ENCODE measurements at regions not wholly inside any gene's neighbourhood (a gene's known extent, or its start where the extent isn't known, plus 50 kb on each side); places are given as distances from the start of the nearest gene placed in this dataset.

GRCh38 chrX:36909676-36910030, 98.5 kb upstream of the FAM47C start:
- Mint-ChIP-seq H3K4me1 (no peaks in the 10 kb centered on the region), H3K36me3 (no peaks in the 10 kb centered on the region), H3K4me3 (no peak overlapping the region), H3K27ac (no peak overlapping the region), H3K9me3 (peaks cover 9% of the 10 kb centered on the region), H3K27me3 (ENCODE audit: insufficient read depth, low read depth) (no peaks in the 10 kb centered on the region)
- H3K9me3 ChIP-seq (ENCODE audit: low read depth): no peaks in the 10 kb centered on the region
- no peaks in the 10 kb centered on the region for H3K36me3 ChIP-seq
- H3K27ac ChIP-seq: no peak overlapping the region
- H3K4me1 ChIP-seq: no peaks in the 10 kb centered on the region
- no peak for DNase-seq (ENCODE audit: low spot score)
- H3K27me3 ChIP-seq: no peaks in the 10 kb centered on the region
- H3K4me3 ChIP-seq: no peak overlapping the region
- no peaks in the 10 kb centered on the region for H3K79me2 ChIP-seq (ENCODE audit: low read depth)
- no peak overlapping the region for H3K9ac ChIP-seq
- TF ChIP-seq CTCF (IDR thresholded peaks at IDR 0.05) (no peak), EZH2phosphoT487 (IDR thresholded peaks at IDR 0.05) (no peak), EZH2 (IDR thresholded peaks at IDR 0.05) (no peak)
- H3F3A ChIP-seq (ENCODE audit: low read depth): no peaks in the 10 kb centered on the region
- H2AFZ ChIP-seq (replicated peaks): no peak overlapping the region
- no peak overlapping the region for H3K4me2 ChIP-seq
- no peaks in the 10 kb centered on the region for H4K20me1 ChIP-seq (ENCODE audit: low read depth)

GRCh38 chrX:36913551-36913950, 94.6 kb upstream of the FAM47C start:
- no peaks in the 10 kb centered on the region for H3K4me1 ChIP-seq
- no peak overlapping the region for H2AFZ ChIP-seq (replicated peaks)
- no peak overlapping the region for H3K4me3 ChIP-seq
- H4K20me1 ChIP-seq (ENCODE audit: low read depth): no peaks in the 10 kb centered on the region
- no peak overlapping the region for H3K4me2 ChIP-seq
- Mint-ChIP-seq H3K27ac (no peak overlapping the region), H3K36me3 (no peaks in the 10 kb centered on the region), H3K27me3 (ENCODE audit: insufficient read depth, low read depth) (no peaks in the 10 kb centered on the region), H3K4me1 (no peaks in the 10 kb centered on the region), H3K9me3 (peaks cover 7% of the 10 kb centered on the region), H3K4me3 (no peak overlapping the region)
- H3K36me3 ChIP-seq: no peaks in the 10 kb centered on the region
- H3K27me3 ChIP-seq: no peaks in the 10 kb centered on the region
- no peak overlapping the region for H3K27ac ChIP-seq
- H3K79me2 ChIP-seq (ENCODE audit: low read depth): no peaks in the 10 kb centered on the region
- TF ChIP-seq EZH2phosphoT487 (IDR thresholded peaks at IDR 0.05): no peak
- TF ChIP-seq EZH2 (IDR thresholded peaks at IDR 0.05): no peak
- no peak for TF ChIP-seq CTCF (IDR thresholded peaks at IDR 0.05)
- H3K9me3 ChIP-seq (ENCODE audit: low read depth): no peaks in the 10 kb centered on the region
- H3K9ac ChIP-seq: no peak overlapping the region
- no peak for DNase-seq (ENCODE audit: low spot score)
- H3F3A ChIP-seq (ENCODE audit: low read depth): no peaks in the 10 kb centered on the region

DNA sequence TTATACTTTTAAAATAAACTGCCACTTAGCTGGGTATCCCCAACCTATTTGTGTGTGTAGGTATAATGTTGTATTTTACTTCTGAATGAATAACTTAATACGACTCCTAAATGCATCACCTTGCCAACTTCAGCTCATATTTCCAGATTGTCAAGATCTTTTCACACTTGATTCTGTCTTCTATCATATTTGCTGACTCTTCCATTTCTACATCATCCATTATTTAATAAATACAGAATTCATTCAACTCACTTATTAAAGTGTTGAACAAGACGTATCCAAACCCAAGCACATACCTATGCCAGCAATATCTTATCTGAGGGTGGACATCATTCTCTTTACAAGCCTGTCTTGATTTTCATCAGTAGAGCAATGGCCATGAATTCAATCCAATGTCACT, 91.2 kb upstream of the FAM47C start:
- Mint-ChIP-seq H3K27ac (no peak overlapping the region), H3K4me3 (no peak overlapping the region), H3K36me3 (no peaks in the 10 kb centered on the region), H3K9me3 (peaks cover 7% of the 10 kb centered on the region), H3K4me1 (no peaks in the 10 kb centered on the region), H3K27me3 (ENCODE audit: insufficient read depth, low read depth) (no peaks in the 10 kb centered on the region)
- no peaks in the 10 kb centered on the region for H4K20me1 ChIP-seq (ENCODE audit: low read depth)
- H3K36me3 ChIP-seq: no peaks in the 10 kb centered on the region
- H3K27me3 ChIP-seq: no peaks in the 10 kb centered on the region
- no peak overlapping the region for H3K9ac ChIP-seq
- no peaks in the 10 kb centered on the region for H3K9me3 ChIP-seq (ENCODE audit: low read depth)
- no peak overlapping the region for H2AFZ ChIP-seq (replicated peaks)
- H3K27ac ChIP-seq: no peak overlapping the region
- TF ChIP-seq CTCF (IDR thresholded peaks at IDR 0.05) (no peak), EZH2 (IDR thresholded peaks at IDR 0.05) (no peak), EZH2phosphoT487 (IDR thresholded peaks at IDR 0.05) (no peak)
- no peaks in the 10 kb centered on the region for H3K79me2 ChIP-seq (ENCODE audit: low read depth)
- H3F3A ChIP-seq (ENCODE audit: low read depth): no peaks in the 10 kb centered on the region
- no peak overlapping the region for H3K4me3 ChIP-seq
- no peaks in the 10 kb centered on the region for H3K4me1 ChIP-seq
- H3K4me2 ChIP-seq: no peak overlapping the region
- no peak for DNase-seq (ENCODE audit: low spot score)

GRCh38 chrX:36927712-36928111, 80.5 kb upstream of the FAM47C start:
- Histone ChIP-seq H2AFZ (replicated peaks) (no peak overlapping the region), H4K20me1 (ENCODE audit: low read depth) (no peaks in the 10 kb centered on the region), H3K4me2 (no peak overlapping the region), H3K36me3 (no peaks in the 10 kb centered on the region), H3K27ac (no peak overlapping the region), H3F3A (ENCODE audit: low read depth) (no peaks in the 10 kb centered on the region), H3K79me2 (ENCODE audit: low read depth) (no peaks in the 10 kb centered on the region), H3K9me3 (ENCODE audit: low read depth) (peaks cover 8% of the 10 kb centered on the region), H3K9ac (no peak overlapping the region), H3K4me1 (no peaks in the 10 kb centered on the region), H3K4me3 (no peak overlapping the region), H3K27me3 (no peaks in the 10 kb centered on the region)
- DNase-seq (ENCODE audit: low spot score): no peak
- Mint-ChIP-seq H3K27ac (no peak overlapping the region), H3K27me3 (ENCODE audit: insufficient read depth, low read depth) (no peaks in the 10 kb centered on the region), H3K36me3 (no peaks in the 10 kb centered on the region), H3K4me3 (no peak overlapping the region), H3K4me1 (no peaks in the 10 kb centered on the region), H3K9me3 (peaks cover 3% of the 10 kb centered on the region)
- TF ChIP-seq CTCF (IDR thresholded peaks at IDR 0.05) (no peak), EZH2 (IDR thresholded peaks at IDR 0.05) (no peak), EZH2phosphoT487 (IDR thresholded peaks at IDR 0.05) (no peak)

Data from neural progenitor cell (in vitro differentiated cells).